Sigmoid colon (tissue), 4 donors: ENCODE measurements at regions not wholly inside any gene's neighbourhood (a gene's known extent, or its start where the extent isn't known, plus 50 kb on each side); places are given as distances from the start of the nearest gene placed in this dataset.

ENCODE experiments used
- CTCF ChIP-seq, 4 experiments: fragments of 450-650 bp in 3 of 4; fragments of 200-600 bp in 1 of 4; IDR thresholded peaks; one replicate each; pipeline ENCODE4 v1.5.1; 2016 to 2019; ENCODE audit warnings: antibody characterized with exemption in 4 of 4, mild to moderate bottlenecking in 3 of 4, moderate library complexity in 2 of 4
- EP300 ChIP-seq, 4 donors: sonication (generic); formaldehyde crosslinking; IDR thresholded peaks; one replicate each; pipeline ENCODE4 v1.6.1; 2017; ENCODE audit warnings: antibody characterized with exemption in 4 of 4
- POLR2A ChIP-seq, 2 donors: fragments of 450-650 bp; IDR thresholded peaks; one replicate each; pipeline ENCODE4 v1.6.1; 2016; ENCODE audit warnings: antibody characterized with exemption in 2 of 2, mild to moderate bottlenecking in 2 of 2, moderate library complexity in 2 of 2
- POLR2AphosphoS5 ChIP-seq, 4 donors: sonication (generic); formaldehyde crosslinking; IDR thresholded peaks; one replicate each; pipeline ENCODE4 v1.6.1; 2017; ENCODE audit warnings: antibody characterized with exemption in 4 of 4

- TF ChIP-seq CTCF (IDR thresholded peaks at IDR 0.05) (no peak), POLR2A (IDR thresholded peaks at IDR 0.05) (no peak), POLR2AphosphoS5 (IDR thresholded peaks at IDR 0.05) (no peak), EP300 (IDR thresholded peaks at IDR 0.05) (no peak)
Measured at GRCh38 chr6:3526962-3527650, 70.3 kb upstream of the SLC22A23 start.
